GM12874 (cell line): ENCODE measurements at regions not wholly inside any gene's neighbourhood (a gene's known extent, or its start where the extent isn't known, plus 50 kb on each side); places are given as distances from the start of the nearest gene placed in this dataset.

Source experiments
- CTCF ChIP-seq: IDR thresholded peaks from 2 replicates; pipeline ENCODE4 v1.5.1; 2011; ENCODE audit warnings: low read depth, mild to moderate bottlenecking, control low read depth, low read length, moderate library complexity; ENCODE audit not compliant: insufficient read depth

- TF ChIP-seq CTCF: no peak
Observed at GRCh38 chr3:104990758-104991157, 376.0 kb upstream of the ALCAM start.

- no peak for TF ChIP-seq CTCF
Observed at GRCh38 chr3:104992676-104993075, 374.0 kb upstream of the ALCAM start.

GRCh38 chr3:105006164-105006563 is 360.5 kb upstream of the ALCAM start:
- TF ChIP-seq CTCF: no peak

GRCh38 chr3:105013657-105014056 is 353.1 kb upstream of the ALCAM start:
- no peak for TF ChIP-seq CTCF

- TF ChIP-seq CTCF: no peak
Observed at GRCh38 chr3:105014631-105015030, 352.1 kb upstream of the ALCAM start.

GRCh38 chr3:105022813-105023212 is 343.9 kb upstream of the ALCAM start:
- no peak for TF ChIP-seq CTCF

- no peak for TF ChIP-seq CTCF
Observed at GRCh38 chr3:105030211-105030610, 336.5 kb upstream of the ALCAM start.

GRCh38 chr3:105032541-105032940 is 334.2 kb upstream of the ALCAM start:
- no peak for TF ChIP-seq CTCF
